NB4 (cell line): ENCODE measurements at regions not wholly inside any gene's neighbourhood (a gene's known extent, or its start where the extent isn't known, plus 50 kb on each side); places are given as distances from the start of the nearest gene placed in this dataset.

ENCODE experiments used
- TF ChIP-seq, protein P1 (sequence below): IDR thresholded peaks from one replicate; pipeline ENCODE4 v1.5.1; 2012; ENCODE audit warnings: low read depth, low read length
- TF ChIP-seq, protein P2 (sequence below): IDR thresholded peaks from 2 replicates; pipeline ENCODE4 v1.6.1; 2011; ENCODE audit warnings: low read depth, low read length

DNA sequence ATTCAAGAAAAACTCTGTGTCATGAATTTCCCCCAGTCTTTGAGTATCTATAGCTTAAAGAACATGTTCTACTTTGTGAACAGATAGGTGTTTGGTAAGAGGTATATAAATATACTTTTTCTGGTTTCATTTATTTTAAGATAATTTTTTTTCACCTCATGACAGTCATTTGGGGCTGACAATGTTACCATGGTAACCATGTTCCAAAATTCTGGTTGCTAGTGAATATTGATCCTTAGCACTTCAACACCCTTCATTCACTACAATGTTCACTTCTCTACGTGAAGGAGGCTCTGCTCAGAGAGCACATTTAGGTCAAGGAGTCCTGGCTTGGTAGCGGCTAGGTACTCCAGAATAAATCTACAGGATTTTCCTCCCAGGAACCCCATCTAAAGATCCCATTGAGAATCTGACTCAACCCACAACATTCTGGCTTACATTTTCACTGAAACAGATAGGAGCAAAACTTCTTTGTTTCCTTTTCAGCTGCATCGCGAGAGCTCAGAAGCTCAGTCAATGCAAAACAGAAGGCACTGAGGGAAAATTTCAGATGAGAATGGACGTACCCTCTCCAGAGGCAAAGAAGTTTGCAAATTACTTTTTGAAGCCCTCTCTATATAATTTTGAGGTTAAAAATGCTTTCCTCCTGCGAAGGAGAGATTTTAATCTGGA lies 93.6 kb downstream of the ARF6 start:
- TF ChIP-seq, protein P1, sequence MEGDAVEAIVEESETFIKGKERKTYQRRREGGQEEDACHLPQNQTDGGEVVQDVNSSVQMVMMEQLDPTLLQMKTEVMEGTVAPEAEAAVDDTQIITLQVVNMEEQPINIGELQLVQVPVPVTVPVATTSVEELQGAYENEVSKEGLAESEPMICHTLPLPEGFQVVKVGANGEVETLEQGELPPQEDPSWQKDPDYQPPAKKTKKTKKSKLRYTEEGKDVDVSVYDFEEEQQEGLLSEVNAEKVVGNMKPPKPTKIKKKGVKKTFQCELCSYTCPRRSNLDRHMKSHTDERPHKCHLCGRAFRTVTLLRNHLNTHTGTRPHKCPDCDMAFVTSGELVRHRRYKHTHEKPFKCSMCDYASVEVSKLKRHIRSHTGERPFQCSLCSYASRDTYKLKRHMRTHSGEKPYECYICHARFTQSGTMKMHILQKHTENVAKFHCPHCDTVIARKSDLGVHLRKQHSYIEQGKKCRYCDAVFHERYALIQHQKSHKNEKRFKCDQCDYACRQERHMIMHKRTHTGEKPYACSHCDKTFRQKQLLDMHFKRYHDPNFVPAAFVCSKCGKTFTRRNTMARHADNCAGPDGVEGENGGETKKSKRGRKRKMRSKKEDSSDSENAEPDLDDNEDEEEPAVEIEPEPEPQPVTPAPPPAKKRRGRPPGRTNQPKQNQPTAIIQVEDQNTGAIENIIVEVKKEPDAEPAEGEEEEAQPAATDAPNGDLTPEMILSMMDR = no peak
- TF ChIP-seq, protein P2, sequence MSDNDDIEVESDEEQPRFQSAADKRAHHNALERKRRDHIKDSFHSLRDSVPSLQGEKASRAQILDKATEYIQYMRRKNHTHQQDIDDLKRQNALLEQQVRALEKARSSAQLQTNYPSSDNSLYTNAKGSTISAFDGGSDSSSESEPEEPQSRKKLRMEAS = no peak
